ENCODE measurements at regions not wholly inside any gene's neighbourhood (a gene's known extent, or its start where the extent isn't known, plus 50 kb on each side); places are given as distances from the start of the nearest gene placed in this dataset.
"Not testable (repeated sequence)": the region's sequence is repeated elsewhere in the genome, so short reads cannot be mapped to it uniquely, and the experiment has no call there.

- not testable (repeated sequence) for DNase-seq
Measured at GRCh38 chr7:9919-10318, 182.5 kb upstream of the FAM20C start.

- not testable (repeated sequence) for DNase-seq
Measured at GRCh38 chr7:32565-33280, 159.6 kb upstream of the FAM20C start.

GRCh38 chr7:35121-35541, 157.2 kb upstream of the FAM20C start:
- DNase-seq: not testable (repeated sequence)

GRCh38 chr7:36539-36938, 155.8 kb upstream of the FAM20C start:
- not testable (repeated sequence) for DNase-seq

GRCh38 chr7:37656-38055, 154.7 kb upstream of the FAM20C start:
- not testable (repeated sequence) for DNase-seq

- DNase-seq: not testable (repeated sequence)
Measured at GRCh38 chr7:38444-38843, 153.9 kb upstream of the FAM20C start.

- DNase-seq: not testable (repeated sequence)
Measured at GRCh38 chr7:39984-40740, 152.2 kb upstream of the FAM20C start.

- DNase-seq: no peak
Measured at GRCh38 chr7:40799-41750, 151.3 kb upstream of the FAM20C start.

- no peak for DNase-seq
Measured at GRCh38 chr7:41917-42565, 150.3 kb upstream of the FAM20C start.

- DNase-seq: no peak
Measured at GRCh38 chr7:43791-44540, 148.4 kb upstream of the FAM20C start.

- no peak for DNase-seq
Measured at GRCh38 chr7:44541-44896, 147.9 kb upstream of the FAM20C start.

GRCh38 chr7:45106-46090, 147.0 kb upstream of the FAM20C start:
- no peak for DNase-seq

- no peak for DNase-seq
Measured at GRCh38 chr7:46123-46829, 146.1 kb upstream of the FAM20C start.

- no peak for DNase-seq
Measured at GRCh38 chr7:46830-47140, 145.6 kb upstream of the FAM20C start.

- no peak for DNase-seq
Measured at GRCh38 chr7:51456-52068, 140.8 kb upstream of the FAM20C start.

GRCh38 chr7:52100-52499, 140.3 kb upstream of the FAM20C start:
- no peak for DNase-seq

- no peak for DNase-seq
Measured at GRCh38 chr7:53531-53930, 138.8 kb upstream of the FAM20C start.

GRCh38 chr7:54615-55014, 137.8 kb upstream of the FAM20C start:
- DNase-seq: no peak

GRCh38 chr7:55690-56248, 136.6 kb upstream of the FAM20C start:
- no peak for DNase-seq
